Epithelial cell of esophagus (primary cell): ENCODE measurements at regions not wholly inside any gene's neighbourhood (a gene's known extent, or its start where the extent isn't known, plus 50 kb on each side); places are given as distances from the start of the nearest gene placed in this dataset.

Experiments used
- DNase-seq: peaks from one replicate; pipeline ENCODE4 v3.0.0; 2010; ENCODE audit warnings: low read depth
- H3K4me3 ChIP-seq: 2 replicates; pipeline ENCODE4 v1.5.1; 2011; ENCODE audit warnings: mild to moderate bottlenecking, low read length, control low read depth
- CTCF ChIP-seq: IDR thresholded peaks from 2 replicates; pipeline ENCODE4 v1.5.1; 2011; ENCODE audit warnings: low read depth, mild to moderate bottlenecking, low read length, control low read depth, inconsistent platforms; ENCODE audit not compliant: insufficient read depth; ENCODE audit errors: missing control alignments

- no peak overlapping the region for H3K4me3 ChIP-seq
- DNase-seq: no peak
- TF ChIP-seq CTCF: no peak
These were observed 984.6 kb downstream of the CDY2B start for GRCh38 chrY:16895396-16895795.

GRCh38 chrY:16887116-16887515 lies 992.9 kb downstream of the CDY2B start:
- no peak overlapping the region for H3K4me3 ChIP-seq
- DNase-seq: peak; percentile 23
- no peak for TF ChIP-seq CTCF

GRCh38 chrY:16860676-16861075 lies 1019.3 kb downstream of the CDY2B start:
- TF ChIP-seq CTCF: no peak
- DNase-seq: no peak
- no peak overlapping the region for H3K4me3 ChIP-seq

GRCh38 chrY:16841534-16841933 lies 1038.5 kb downstream of the CDY2B start:
- no peak for TF ChIP-seq CTCF
- no peak overlapping the region for H3K4me3 ChIP-seq
- peak; percentile 57 for DNase-seq

GRCh38 chrY:16835206-16835605 lies 1044.8 kb downstream of the CDY2B start:
- no peak overlapping the region for H3K4me3 ChIP-seq
- no peak for DNase-seq
- no peak for TF ChIP-seq CTCF

- TF ChIP-seq CTCF: no peak
- peak; percentile 18 for DNase-seq
- no peak overlapping the region for H3K4me3 ChIP-seq
These were observed 1045.3 kb downstream of the CDY2B start for GRCh38 chrY:16834696-16835095.

GRCh38 chrY:16834151-16834550 lies 1045.9 kb downstream of the CDY2B start:
- no peak overlapping the region for H3K4me3 ChIP-seq
- no peak for DNase-seq
- TF ChIP-seq CTCF: no peak
